ENCODE measurements at regions not wholly inside any gene's neighbourhood (a gene's known extent, or its start where the extent isn't known, plus 50 kb on each side); places are given as distances from the start of the nearest gene placed in this dataset.

DNA sequence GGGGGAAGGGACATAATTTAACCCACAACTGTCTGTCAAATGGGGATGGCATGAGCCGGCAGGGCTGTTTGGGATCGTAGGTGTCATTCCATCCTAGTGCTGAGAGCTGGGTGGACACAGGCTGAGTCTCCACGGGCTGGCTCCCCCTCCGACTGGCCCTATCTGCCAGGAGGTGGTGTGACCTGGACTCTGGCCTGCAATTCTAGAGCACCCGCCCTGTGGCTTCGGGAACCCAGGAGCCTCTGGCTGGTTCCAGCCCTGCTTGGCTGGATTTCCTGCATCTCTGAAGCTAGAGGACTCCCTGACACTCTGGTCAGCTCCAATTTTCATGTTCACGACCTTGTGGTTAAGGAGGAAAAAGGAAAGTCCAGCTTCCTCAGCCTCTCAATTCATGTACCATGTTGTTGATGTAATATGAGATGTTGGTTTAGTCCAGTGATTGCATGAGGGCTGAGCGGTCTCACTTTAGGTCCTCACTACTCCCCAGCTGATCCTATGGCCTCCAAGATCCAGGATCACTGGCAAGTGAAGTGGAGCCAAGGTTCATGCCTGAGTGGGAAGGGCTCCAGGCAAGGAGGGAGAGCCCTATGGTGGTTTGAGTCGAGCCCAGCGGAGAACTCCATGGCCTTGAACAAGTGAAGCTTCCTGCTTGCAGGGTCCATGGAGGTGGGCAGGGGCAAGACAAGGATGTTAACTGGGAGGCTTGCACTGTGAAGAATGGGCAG lies 169.1 kb downstream of the NDUFA10 start:
- no peaks in the 10 kb centered on the region for H3K79me2 ChIP-seq (replicated peaks; ENCODE audit: insufficient read depth)
- peaks cover 5% of the 10 kb centered on the region for H3K27me3 Mint-ChIP-seq (ENCODE audit: insufficient read depth, low read depth, poor library complexity)
- no peak for TF ChIP-seq ZNF114 (CRISPR knock-in tag; IDR thresholded peaks at IDR 0.05)
- TF ChIP-seq, protein P1, sequence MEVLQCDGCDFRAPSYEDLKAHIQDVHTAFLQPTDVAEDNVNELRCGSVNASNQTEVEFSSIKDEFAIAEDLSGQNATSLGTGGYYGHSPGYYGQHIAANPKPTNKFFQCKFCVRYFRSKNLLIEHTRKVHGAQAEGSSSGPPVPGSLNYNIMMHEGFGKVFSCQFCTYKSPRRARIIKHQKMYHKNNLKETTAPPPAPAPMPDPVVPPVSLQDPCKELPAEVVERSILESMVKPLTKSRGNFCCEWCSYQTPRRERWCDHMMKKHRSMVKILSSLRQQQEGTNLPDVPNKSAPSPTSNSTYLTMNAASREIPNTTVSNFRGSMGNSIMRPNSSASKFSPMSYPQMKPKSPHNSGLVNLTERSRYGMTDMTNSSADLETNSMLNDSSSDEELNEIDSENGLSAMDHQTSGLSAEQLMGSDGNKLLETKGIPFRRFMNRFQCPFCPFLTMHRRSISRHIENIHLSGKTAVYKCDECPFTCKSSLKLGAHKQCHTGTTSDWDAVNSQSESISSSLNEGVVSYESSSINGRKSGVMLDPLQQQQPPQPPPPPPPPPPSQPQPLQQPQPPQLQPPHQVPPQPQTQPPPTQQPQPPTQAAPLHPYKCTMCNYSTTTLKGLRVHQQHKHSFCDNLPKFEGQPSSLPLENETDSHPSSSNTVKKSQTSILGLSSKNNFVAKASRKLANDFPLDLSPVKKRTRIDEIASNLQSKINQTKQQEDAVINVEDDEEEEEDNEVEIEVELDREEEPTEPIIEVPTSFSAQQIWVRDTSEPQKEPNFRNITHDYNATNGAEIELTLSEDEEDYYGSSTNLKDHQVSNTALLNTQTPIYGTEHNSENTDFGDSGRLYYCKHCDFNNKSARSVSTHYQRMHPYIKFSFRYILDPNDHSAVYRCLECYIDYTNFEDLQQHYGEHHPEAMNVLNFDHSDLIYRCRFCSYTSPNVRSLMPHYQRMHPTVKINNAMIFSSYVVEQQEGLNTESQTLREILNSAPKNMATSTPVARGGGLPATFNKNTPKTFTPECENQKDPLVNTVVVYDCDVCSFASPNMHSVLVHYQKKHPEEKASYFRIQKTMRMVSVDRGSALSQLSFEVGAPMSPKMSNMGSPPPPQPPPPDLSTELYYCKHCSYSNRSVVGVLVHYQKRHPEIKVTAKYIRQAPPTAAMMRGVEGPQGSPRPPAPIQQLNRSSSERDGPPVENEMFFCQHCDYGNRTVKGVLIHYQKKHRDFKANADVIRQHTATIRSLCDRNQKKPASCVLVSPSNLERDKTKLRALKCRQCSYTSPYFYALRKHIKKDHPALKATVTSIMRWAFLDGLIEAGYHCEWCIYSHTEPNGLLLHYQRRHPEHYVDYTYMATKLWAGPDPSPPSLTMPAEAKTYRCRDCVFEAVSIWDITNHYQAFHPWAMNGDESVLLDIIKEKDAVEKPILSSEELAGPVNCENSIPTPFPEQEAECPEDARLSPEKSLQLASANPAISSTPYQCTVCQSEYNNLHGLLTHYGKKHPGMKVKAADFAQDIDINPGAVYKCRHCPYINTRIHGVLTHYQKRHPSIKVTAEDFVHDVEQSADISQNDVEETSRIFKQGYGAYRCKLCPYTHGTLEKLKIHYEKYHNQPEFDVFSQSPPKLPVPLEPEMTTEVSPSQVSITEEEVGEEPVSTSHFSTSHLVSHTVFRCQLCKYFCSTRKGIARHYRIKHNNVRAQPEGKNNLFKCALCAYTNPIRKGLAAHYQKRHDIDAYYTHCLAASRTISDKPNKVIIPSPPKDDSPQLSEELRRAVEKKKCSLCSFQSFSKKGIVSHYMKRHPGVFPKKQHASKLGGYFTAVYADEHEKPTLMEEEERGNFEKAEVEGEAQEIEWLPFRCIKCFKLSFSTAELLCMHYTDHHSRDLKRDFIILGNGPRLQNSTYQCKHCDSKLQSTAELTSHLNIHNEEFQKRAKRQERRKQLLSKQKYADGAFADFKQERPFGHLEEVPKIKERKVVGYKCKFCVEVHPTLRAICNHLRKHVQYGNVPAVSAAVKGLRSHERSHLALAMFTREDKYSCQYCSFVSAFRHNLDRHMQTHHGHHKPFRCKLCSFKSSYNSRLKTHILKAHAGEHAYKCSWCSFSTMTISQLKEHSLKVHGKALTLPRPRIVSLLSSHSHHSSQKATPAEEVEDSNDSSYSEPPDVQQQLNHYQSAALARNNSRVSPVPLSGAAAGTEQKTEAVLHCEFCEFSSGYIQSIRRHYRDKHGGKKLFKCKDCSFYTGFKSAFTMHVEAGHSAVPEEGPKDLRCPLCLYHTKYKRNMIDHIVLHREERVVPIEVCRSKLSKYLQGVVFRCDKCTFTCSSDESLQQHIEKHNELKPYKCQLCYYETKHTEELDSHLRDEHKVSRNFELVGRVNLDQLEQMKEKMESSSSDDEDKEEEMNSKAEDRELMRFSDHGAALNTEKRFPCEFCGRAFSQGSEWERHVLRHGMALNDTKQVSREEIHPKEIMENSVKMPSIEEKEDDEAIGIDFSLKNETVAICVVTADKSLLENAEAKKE (CRISPR knock-in tag; IDR thresholded peaks at IDR 0.05), result no peak
- TF ChIP-seq, protein P2, sequence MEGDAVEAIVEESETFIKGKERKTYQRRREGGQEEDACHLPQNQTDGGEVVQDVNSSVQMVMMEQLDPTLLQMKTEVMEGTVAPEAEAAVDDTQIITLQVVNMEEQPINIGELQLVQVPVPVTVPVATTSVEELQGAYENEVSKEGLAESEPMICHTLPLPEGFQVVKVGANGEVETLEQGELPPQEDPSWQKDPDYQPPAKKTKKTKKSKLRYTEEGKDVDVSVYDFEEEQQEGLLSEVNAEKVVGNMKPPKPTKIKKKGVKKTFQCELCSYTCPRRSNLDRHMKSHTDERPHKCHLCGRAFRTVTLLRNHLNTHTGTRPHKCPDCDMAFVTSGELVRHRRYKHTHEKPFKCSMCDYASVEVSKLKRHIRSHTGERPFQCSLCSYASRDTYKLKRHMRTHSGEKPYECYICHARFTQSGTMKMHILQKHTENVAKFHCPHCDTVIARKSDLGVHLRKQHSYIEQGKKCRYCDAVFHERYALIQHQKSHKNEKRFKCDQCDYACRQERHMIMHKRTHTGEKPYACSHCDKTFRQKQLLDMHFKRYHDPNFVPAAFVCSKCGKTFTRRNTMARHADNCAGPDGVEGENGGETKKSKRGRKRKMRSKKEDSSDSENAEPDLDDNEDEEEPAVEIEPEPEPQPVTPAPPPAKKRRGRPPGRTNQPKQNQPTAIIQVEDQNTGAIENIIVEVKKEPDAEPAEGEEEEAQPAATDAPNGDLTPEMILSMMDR (conservative IDR thresholded peaks at IDR 0.05; ENCODE audit: low read depth in 2 of 2), result no peak
- TF ChIP-seq EZH2phosphoT487 (IDR thresholded peaks at IDR 0.05; ENCODE audit: unreplicated experiment), result no peak
- no peak for TF ChIP-seq EZH2 (IDR thresholded peaks at IDR 0.05; ENCODE audit: low read depth, unreplicated experiment)
- no peak for TF ChIP-seq NANOG (IDR thresholded peaks at IDR 0.05; ENCODE audit: borderline replicate concordance)
- TF ChIP-seq JUNB (IDR thresholded peaks at IDR 0.05; ENCODE audit: unreplicated experiment), result no peak
- TF ChIP-seq, protein P3, sequence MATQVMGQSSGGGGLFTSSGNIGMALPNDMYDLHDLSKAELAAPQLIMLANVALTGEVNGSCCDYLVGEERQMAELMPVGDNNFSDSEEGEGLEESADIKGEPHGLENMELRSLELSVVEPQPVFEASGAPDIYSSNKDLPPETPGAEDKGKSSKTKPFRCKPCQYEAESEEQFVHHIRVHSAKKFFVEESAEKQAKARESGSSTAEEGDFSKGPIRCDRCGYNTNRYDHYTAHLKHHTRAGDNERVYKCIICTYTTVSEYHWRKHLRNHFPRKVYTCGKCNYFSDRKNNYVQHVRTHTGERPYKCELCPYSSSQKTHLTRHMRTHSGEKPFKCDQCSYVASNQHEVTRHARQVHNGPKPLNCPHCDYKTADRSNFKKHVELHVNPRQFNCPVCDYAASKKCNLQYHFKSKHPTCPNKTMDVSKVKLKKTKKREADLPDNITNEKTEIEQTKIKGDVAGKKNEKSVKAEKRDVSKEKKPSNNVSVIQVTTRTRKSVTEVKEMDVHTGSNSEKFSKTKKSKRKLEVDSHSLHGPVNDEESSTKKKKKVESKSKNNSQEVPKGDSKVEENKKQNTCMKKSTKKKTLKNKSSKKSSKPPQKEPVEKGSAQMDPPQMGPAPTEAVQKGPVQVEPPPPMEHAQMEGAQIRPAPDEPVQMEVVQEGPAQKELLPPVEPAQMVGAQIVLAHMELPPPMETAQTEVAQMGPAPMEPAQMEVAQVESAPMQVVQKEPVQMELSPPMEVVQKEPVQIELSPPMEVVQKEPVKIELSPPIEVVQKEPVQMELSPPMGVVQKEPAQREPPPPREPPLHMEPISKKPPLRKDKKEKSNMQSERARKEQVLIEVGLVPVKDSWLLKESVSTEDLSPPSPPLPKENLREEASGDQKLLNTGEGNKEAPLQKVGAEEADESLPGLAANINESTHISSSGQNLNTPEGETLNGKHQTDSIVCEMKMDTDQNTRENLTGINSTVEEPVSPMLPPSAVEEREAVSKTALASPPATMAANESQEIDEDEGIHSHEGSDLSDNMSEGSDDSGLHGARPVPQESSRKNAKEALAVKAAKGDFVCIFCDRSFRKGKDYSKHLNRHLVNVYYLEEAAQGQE (IDR thresholded peaks at IDR 0.05; ENCODE audit: unreplicated experiment), result no peak
- no peak for TF ChIP-seq ZNF331 (CRISPR knock-in tag; IDR thresholded peaks at IDR 0.05; ENCODE audit: low read depth)
- TF ChIP-seq, protein P4, sequence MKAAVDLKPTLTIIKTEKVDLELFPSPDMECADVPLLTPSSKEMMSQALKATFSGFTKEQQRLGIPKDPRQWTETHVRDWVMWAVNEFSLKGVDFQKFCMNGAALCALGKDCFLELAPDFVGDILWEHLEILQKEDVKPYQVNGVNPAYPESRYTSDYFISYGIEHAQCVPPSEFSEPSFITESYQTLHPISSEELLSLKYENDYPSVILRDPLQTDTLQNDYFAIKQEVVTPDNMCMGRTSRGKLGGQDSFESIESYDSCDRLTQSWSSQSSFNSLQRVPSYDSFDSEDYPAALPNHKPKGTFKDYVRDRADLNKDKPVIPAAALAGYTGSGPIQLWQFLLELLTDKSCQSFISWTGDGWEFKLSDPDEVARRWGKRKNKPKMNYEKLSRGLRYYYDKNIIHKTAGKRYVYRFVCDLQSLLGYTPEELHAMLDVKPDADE (IDR thresholded peaks at IDR 0.05), result no peak
- no peak for TF ChIP-seq STAT1 (IDR thresholded peaks at IDR 0.05; ENCODE audit: unreplicated experiment)
- TF ChIP-seq CREB1 (CRISPR knock-in tag; IDR thresholded peaks at IDR 0.05; ENCODE audit: low read depth), result no peak
- TF ChIP-seq POLR2AphosphoS5 (IDR thresholded peaks at IDR 0.05; ENCODE audit: low read depth), result no peak
- no peaks in the 10 kb centered on the region for H3F3A ChIP-seq (replicated peaks; ENCODE audit: low read depth)
- H3K4me3 Mint-ChIP-seq, result no peak overlapping the region
- no peak overlapping the region for H3K27ac Mint-ChIP-seq
- H4K20me1 ChIP-seq (replicated peaks; ENCODE audit: insufficient read depth), result no peaks in the 10 kb centered on the region
- no peak overlapping the region for H3K4me3 ChIP-seq
- H3K4me1 ChIP-seq (ENCODE audit: insufficient read depth), result no peaks in the 10 kb centered on the region
- H2AFZ ChIP-seq, result no peak overlapping the region
- no peak overlapping the region for H3K27ac ChIP-seq (ENCODE audit: low read depth)
- H3K27me3 ChIP-seq (ENCODE audit: insufficient read depth), result no peaks in the 10 kb centered on the region
- H3K36me3 ChIP-seq (ENCODE audit: insufficient read depth), result no peaks in the 10 kb centered on the region
- DNase-seq (ENCODE audit: low spot score) (no peak), ATAC-seq (no peak)
- no peaks in the 10 kb centered on the region for H3K4me1 Mint-ChIP-seq
- H3K9me3 Mint-ChIP-seq, result peaks cover 29% of the 10 kb centered on the region
- H3K36me3 Mint-ChIP-seq (ENCODE audit: low read depth), result peaks cover 14% of the 10 kb centered on the region
- H3K4me2 ChIP-seq, result no peak overlapping the region
- H3K9me2 ChIP-seq (ENCODE audit: insufficient read depth), result no peaks in the 10 kb centered on the region
